ENCODE measurements at regions not wholly inside any gene's neighbourhood (a gene's known extent, or its start where the extent isn't known, plus 50 kb on each side); places are given as distances from the start of the nearest gene placed in this dataset.

GRCh38 chr2:219718066-219718465 lies 90.6 kb downstream of the SLC4A3 start:
- peaks cover 5% of the 10 kb centered on the region for H3K9me3 Mint-ChIP-seq
- no peaks in the 10 kb centered on the region for H3K4me1 Mint-ChIP-seq
- H3K36me3 Mint-ChIP-seq = no peaks in the 10 kb centered on the region
- no peak for DNase-seq
- H3K27me3 Mint-ChIP-seq = peaks cover 15% of the 10 kb centered on the region
- no peak overlapping the region for H3K27ac Mint-ChIP-seq
- H3K4me3 Mint-ChIP-seq = no peak overlapping the region

GRCh38 chr2:219719521-219719920 lies 92.1 kb downstream of the SLC4A3 start:
- H3K9me3 Mint-ChIP-seq = no peaks in the 10 kb centered on the region
- no peaks in the 10 kb centered on the region for H3K36me3 Mint-ChIP-seq
- peaks cover 9% of the 10 kb centered on the region for H3K27me3 Mint-ChIP-seq
- no peak overlapping the region for H3K4me3 Mint-ChIP-seq
- H3K27ac Mint-ChIP-seq = no peak overlapping the region
- no peak for DNase-seq
- no peaks in the 10 kb centered on the region for H3K4me1 Mint-ChIP-seq

DNA sequence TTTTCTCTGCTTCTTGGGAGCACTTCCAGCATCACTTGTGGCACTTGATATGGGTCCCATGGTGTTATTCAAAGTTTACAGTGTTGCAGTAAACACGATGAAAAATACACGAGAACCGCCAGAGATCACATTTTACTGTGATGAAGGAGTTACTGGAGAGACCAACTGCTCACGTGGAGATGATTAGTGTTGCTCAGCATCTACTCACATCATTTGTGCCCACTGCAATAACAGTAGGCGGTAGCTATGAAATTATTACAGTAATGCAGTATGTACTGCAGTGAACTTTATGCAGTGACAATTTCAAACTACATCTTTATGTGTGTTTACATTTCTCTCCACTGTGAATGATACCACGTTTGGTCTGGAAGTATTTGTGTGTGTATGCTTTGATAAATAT lies 93.5 kb downstream of the SLC4A3 start:
- no peaks in the 10 kb centered on the region for H3K4me1 Mint-ChIP-seq
- H3K27me3 Mint-ChIP-seq = peaks cover 3% of the 10 kb centered on the region

DNA sequence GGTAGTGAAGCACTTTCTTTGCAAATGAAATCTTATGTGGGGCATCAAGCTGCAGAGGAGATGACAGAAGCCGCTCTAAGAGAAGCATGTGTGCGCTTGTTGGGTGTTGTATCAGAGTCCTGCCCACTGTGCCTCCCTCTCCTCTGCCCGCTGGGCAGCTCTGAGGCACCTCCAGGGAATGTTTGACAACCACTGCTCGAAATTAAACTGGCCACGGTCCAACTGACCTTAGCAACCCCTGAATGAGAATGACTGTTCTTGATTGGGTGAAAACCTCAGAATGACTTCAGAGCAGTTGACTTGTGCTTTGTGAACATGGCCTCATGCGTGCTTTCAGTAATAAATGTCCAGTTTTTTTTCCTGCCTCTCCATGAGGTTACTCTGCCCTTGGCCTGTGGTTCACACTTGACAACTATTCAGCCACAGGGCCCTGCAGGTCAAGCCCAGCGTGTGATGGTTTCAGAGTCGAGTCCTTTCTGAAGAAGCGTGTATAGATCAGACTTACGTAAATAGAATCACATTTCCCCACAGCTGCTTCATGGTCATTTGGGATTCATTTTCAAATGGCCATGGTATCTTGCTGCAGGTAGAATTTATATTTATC lies 94.9 kb downstream of the SLC4A3 start:
- Mint-ChIP-seq H3K4me3 (no peak overlapping the region), H3K36me3 (no peaks in the 10 kb centered on the region), H3K4me1 (no peaks in the 10 kb centered on the region), H3K27ac (no peak overlapping the region), H3K9me3 (no peaks in the 10 kb centered on the region), H3K27me3 (no peaks in the 10 kb centered on the region)
- DNase-seq = no peak

More for the DNA sequence above, 93.5 kb downstream of the SLC4A3 start:
- H3K4me3 Mint-ChIP-seq = no peak overlapping the region
- no peaks in the 10 kb centered on the region for H3K36me3 Mint-ChIP-seq
- no peaks in the 10 kb centered on the region for H3K9me3 Mint-ChIP-seq
- no peak overlapping the region for H3K27ac Mint-ChIP-seq
- no peak for DNase-seq

DNA sequence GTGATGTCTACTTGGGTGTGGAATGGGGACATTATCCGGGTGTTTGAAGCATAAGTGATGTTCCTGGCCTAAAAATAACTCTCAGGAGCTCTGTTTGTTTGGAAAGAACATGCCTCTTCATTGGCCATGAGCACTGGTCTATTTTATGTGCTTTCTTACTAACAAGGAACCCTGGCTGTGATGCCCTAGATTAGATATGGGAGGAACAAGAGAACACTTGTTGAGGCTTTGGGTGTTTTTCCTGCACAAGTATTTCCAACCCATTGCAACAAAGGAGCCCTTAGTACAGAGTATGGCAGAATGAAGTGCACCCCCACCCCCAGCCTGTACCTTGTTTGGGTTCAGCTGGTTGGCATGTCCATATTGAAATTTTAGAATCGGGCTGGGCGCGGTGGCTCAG lies 95.9 kb downstream of the SLC4A3 start:
- H3K4me1 Mint-ChIP-seq = no peaks in the 10 kb centered on the region
- DNase-seq = no peak
- no peaks in the 10 kb centered on the region for H3K27me3 Mint-ChIP-seq
- H3K9me3 Mint-ChIP-seq = no peaks in the 10 kb centered on the region
- no peak overlapping the region for H3K27ac Mint-ChIP-seq
- no peak overlapping the region for H3K4me3 Mint-ChIP-seq
- no peaks in the 10 kb centered on the region for H3K36me3 Mint-ChIP-seq

- no peak for DNase-seq
- Mint-ChIP-seq H3K4me3 (no peak overlapping the region), H3K27ac (no peak overlapping the region), H3K9me3 (no peaks in the 10 kb centered on the region), H3K4me1 (no peaks in the 10 kb centered on the region), H3K27me3 (no peaks in the 10 kb centered on the region), H3K36me3 (no peaks in the 10 kb centered on the region)
These were observed 97.2 kb downstream of the SLC4A3 start for GRCh38 chr2:219724628-219725027.

DNA sequence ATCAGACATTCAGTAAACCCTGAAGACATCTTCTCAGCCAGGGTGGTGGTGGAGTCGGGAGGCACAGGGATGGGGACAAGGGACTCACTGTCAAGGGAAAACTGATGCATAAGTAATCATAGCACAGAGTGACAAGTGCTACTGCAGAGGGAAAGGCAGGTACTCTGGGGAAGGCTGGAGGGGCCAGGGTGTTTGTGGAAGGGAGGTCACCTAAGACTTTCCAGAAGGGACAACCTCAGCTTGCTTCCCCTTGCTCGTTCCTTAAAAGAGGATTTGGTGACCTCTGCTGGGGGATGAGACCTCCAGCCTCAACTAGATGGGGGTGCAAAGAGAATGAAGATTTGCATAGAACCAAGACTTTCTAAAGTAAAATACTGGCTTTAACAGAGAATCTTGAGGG lies 99.5 kb downstream of the SLC4A3 start:
- Mint-ChIP-seq H3K27ac (no peak overlapping the region), H3K4me1 (no peaks in the 10 kb centered on the region), H3K36me3 (no peaks in the 10 kb centered on the region), H3K27me3 (no peaks in the 10 kb centered on the region), H3K4me3 (no peak overlapping the region), H3K9me3 (no peaks in the 10 kb centered on the region)
- no peak for DNase-seq

GRCh38 chr2:219727771-219728429 lies 100.5 kb downstream of the SLC4A3 start:
- Mint-ChIP-seq H3K27ac (no peak overlapping the region), H3K27me3 (no peaks in the 10 kb centered on the region), H3K9me3 (no peaks in the 10 kb centered on the region), H3K4me3 (no peak overlapping the region), H3K36me3 (no peaks in the 10 kb centered on the region), H3K4me1 (no peaks in the 10 kb centered on the region)
- no peak for DNase-seq

DNA sequence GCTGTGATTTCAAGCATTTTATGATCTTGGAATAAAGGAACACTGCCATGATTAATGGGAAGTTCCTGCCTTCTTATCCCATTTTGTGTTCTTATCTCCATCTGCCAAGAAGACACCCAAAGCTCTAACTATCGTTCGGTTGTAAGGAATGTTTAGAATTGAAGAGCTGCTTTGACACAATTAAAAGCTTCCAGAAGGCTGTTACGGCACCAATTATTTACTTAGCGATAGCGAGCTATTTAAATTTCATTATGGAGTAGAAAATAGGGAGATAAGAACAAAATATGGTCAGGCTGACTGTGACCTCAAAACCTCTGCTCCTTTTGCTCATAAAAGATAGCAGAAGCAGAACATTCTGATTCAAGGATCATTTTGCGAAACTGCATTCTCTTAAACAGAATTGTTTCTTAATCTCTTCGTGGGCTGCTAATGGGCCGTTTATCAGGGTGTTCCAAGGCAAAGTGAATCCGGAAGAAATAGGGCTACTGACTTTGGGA lies 101.6 kb downstream of the SLC4A3 start:
- Mint-ChIP-seq H3K9me3 (no peaks in the 10 kb centered on the region), H3K4me1 (no peaks in the 10 kb centered on the region), H3K4me3 (no peak overlapping the region), H3K36me3 (no peaks in the 10 kb centered on the region), H3K27me3 (no peaks in the 10 kb centered on the region), H3K27ac (no peak overlapping the region)
- DNase-seq = no peak

GRCh38 chr2:219731173-219731572 lies 103.7 kb downstream of the SLC4A3 start:
- Mint-ChIP-seq H3K27me3 (no peaks in the 10 kb centered on the region), H3K4me1 (no peaks in the 10 kb centered on the region), H3K9me3 (no peaks in the 10 kb centered on the region), H3K4me3 (no peak overlapping the region), H3K36me3 (no peaks in the 10 kb centered on the region), H3K27ac (no peak overlapping the region)
- no peak for DNase-seq

GRCh38 chr2:219733106-219733505 lies 105.7 kb downstream of the SLC4A3 start:
- Mint-ChIP-seq H3K27me3 (peaks cover 12% of the 10 kb centered on the region), H3K4me1 (no peaks in the 10 kb centered on the region), H3K9me3 (no peaks in the 10 kb centered on the region), H3K36me3 (no peaks in the 10 kb centered on the region), H3K4me3 (no peak overlapping the region), H3K27ac (no peak overlapping the region)
- DNase-seq = no peak

GRCh38 chr2:219733746-219734145 lies 106.3 kb downstream of the SLC4A3 start:
- DNase-seq = no peak
- no peaks in the 10 kb centered on the region for H3K4me1 Mint-ChIP-seq
- H3K9me3 Mint-ChIP-seq = no peaks in the 10 kb centered on the region
- no peak overlapping the region for H3K27ac Mint-ChIP-seq
- no peaks in the 10 kb centered on the region for H3K36me3 Mint-ChIP-seq
- H3K4me3 Mint-ChIP-seq = no peak overlapping the region
- H3K27me3 Mint-ChIP-seq = peaks cover 12% of the 10 kb centered on the region

GRCh38 chr2:219736209-219736608 lies 108.8 kb downstream of the SLC4A3 start:
- Mint-ChIP-seq H3K27ac (no peak overlapping the region), H3K4me1 (no peaks in the 10 kb centered on the region), H3K36me3 (no peaks in the 10 kb centered on the region), H3K27me3 (peaks cover 12% of the 10 kb centered on the region), H3K9me3 (no peaks in the 10 kb centered on the region), H3K4me3 (no peak overlapping the region)
- DNase-seq = no peak

GRCh38 chr2:219737270-219737691 lies 109.9 kb downstream of the SLC4A3 start:
- no peak for DNase-seq
- Mint-ChIP-seq H3K27ac (no peak overlapping the region), H3K27me3 (peaks cover 12% of the 10 kb centered on the region), H3K9me3 (no peaks in the 10 kb centered on the region), H3K4me3 (no peak overlapping the region), H3K4me1 (no peaks in the 10 kb centered on the region), H3K36me3 (no peaks in the 10 kb centered on the region)

- Mint-ChIP-seq H3K4me1 (no peaks in the 10 kb centered on the region), H3K36me3 (no peaks in the 10 kb centered on the region), H3K9me3 (no peaks in the 10 kb centered on the region)
These were observed 111.6 kb downstream of the SLC4A3 start for GRCh38 chr2:219739066-219739465.

GRCh38 chr2:219739866-219740440 lies 112.5 kb downstream of the SLC4A3 start:
- Mint-ChIP-seq H3K27ac (no peak overlapping the region), H3K4me1 (no peaks in the 10 kb centered on the region), H3K9me3 (no peaks in the 10 kb centered on the region), H3K27me3 (peaks cover 12% of the 10 kb centered on the region), H3K36me3 (no peaks in the 10 kb centered on the region), H3K4me3 (no peak overlapping the region)
- DNase-seq = no peak

More at GRCh38 chr2:219739066-219739465, 111.6 kb downstream of the SLC4A3 start:
- no peak overlapping the region for H3K27ac Mint-ChIP-seq
- peaks cover 12% of the 10 kb centered on the region for H3K27me3 Mint-ChIP-seq
- H3K4me3 Mint-ChIP-seq = no peak overlapping the region
- DNase-seq = no peak

Measured in activated naive CD8-positive, alpha-beta T cell treated with anti-CD3 and anti-CD28 coated beads for 36 hours (primary cell).